ENCODE measurements at regions not wholly inside any gene's neighbourhood (a gene's known extent, or its start where the extent isn't known, plus 50 kb on each side); places are given as distances from the start of the nearest gene placed in this dataset.

DNA sequence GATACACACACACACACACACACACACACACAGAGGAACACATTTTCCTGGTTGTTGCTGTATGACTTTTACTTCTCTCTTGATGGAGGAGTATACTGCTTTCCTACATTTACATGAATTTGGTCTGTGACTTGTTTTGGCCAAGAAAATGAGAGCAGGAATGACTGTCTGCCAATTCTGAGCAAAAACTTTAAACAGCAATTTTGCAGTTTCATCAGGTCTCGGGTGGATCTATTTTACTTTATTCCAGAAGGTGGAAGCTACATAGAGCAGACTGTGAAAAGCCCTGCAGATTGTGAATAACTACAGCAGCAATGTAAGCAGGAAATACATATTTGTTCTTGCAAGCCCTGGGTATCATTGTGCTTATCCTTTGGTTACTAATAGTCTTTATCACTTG, 1350.0 kb upstream of the EPHA6 start:
- Histone ChIP-seq H3K27ac (no peak overlapping the region), H4K20me1 (ENCODE audit: insufficient read depth, poor library complexity, severe bottlenecking) (no peaks in the 10 kb centered on the region), H3K4me1 (ENCODE audit: insufficient read depth) (peaks cover 5% of the 10 kb centered on the region), H3K4me2 (no peak overlapping the region), H3K9me2 (replicated peaks; ENCODE audit: insufficient read depth) (no peaks in the 10 kb centered on the region), H3K79me2 (no peaks in the 10 kb centered on the region), H3K27me3 (no peaks in the 10 kb centered on the region), H3K36me3 (replicated peaks; ENCODE audit: insufficient read depth, low read depth) (no peaks in the 10 kb centered on the region), H2AFZ (no peak overlapping the region), H3K9me3 (ENCODE audit: low read depth) (no peaks in the 10 kb centered on the region), H3K4me3 (no peak overlapping the region)
- TF ChIP-seq EZH2 (IDR thresholded peaks at IDR 0.05; ENCODE audit: borderline replicate concordance) (no peak), EZH2phosphoT487 (IDR thresholded peaks at IDR 0.05; ENCODE audit: low read depth, severe bottlenecking, unreplicated experiment) (no peak)
- TF ChIP-seq, protein P1, sequence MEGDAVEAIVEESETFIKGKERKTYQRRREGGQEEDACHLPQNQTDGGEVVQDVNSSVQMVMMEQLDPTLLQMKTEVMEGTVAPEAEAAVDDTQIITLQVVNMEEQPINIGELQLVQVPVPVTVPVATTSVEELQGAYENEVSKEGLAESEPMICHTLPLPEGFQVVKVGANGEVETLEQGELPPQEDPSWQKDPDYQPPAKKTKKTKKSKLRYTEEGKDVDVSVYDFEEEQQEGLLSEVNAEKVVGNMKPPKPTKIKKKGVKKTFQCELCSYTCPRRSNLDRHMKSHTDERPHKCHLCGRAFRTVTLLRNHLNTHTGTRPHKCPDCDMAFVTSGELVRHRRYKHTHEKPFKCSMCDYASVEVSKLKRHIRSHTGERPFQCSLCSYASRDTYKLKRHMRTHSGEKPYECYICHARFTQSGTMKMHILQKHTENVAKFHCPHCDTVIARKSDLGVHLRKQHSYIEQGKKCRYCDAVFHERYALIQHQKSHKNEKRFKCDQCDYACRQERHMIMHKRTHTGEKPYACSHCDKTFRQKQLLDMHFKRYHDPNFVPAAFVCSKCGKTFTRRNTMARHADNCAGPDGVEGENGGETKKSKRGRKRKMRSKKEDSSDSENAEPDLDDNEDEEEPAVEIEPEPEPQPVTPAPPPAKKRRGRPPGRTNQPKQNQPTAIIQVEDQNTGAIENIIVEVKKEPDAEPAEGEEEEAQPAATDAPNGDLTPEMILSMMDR (IDR thresholded peaks at IDR 0.05; ENCODE audit: poor library complexity) = no peak
- WGBS (ENCODE audit: low lambda C conversion rate, missing lambda C conversion rate) = 27% methylated on average over 1 of the region's 1 CpG
- no peak for DNase-seq (ENCODE audit: low spot score)

DNA sequence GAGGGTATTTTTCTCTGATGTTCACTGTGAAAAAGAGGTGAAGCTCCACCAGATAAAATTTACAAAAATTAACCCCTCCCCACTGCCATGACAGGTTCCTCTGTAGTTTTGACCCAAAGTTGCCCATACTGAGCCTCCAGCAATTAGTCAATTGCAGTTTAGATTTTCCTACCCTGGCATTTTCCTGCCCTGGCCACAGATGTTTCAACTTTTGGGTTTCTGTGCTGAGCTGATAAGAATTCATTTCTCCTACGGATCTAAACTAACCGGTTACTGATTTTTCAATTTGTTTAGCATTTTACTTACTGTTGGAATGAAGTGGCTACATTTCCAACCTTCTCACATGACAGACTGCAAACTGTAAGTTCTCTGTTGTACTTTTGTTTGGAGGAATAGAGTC, 1346.1 kb upstream of the EPHA6 start:
- no peaks in the 10 kb centered on the region for H4K20me1 ChIP-seq (ENCODE audit: insufficient read depth, poor library complexity, severe bottlenecking)
- H3K4me2 ChIP-seq = no peak overlapping the region
- H2AFZ ChIP-seq = peak overlapping the region; percentile 10
- DNase-seq (ENCODE audit: low spot score) = no peak
- H3K4me3 ChIP-seq = no peak overlapping the region
- no peaks in the 10 kb centered on the region for H3K9me3 ChIP-seq (ENCODE audit: low read depth)
- no peaks in the 10 kb centered on the region for H3K27me3 ChIP-seq
- TF ChIP-seq EZH2phosphoT487 (IDR thresholded peaks at IDR 0.05; ENCODE audit: low read depth, severe bottlenecking, unreplicated experiment) = no peak
- TF ChIP-seq, protein P1 (IDR thresholded peaks at IDR 0.05; ENCODE audit: poor library complexity) = no peak
- no peak for TF ChIP-seq EZH2 (IDR thresholded peaks at IDR 0.05; ENCODE audit: borderline replicate concordance)
- 71% methylated on average over 2 of the region's 2 CpGs for WGBS (ENCODE audit: low lambda C conversion rate, missing lambda C conversion rate)
- no peak overlapping the region for H3K27ac ChIP-seq
- no peaks in the 10 kb centered on the region for H3K79me2 ChIP-seq
- no peaks in the 10 kb centered on the region for H3K9me2 ChIP-seq (replicated peaks; ENCODE audit: insufficient read depth)
- no peaks in the 10 kb centered on the region for H3K36me3 ChIP-seq (replicated peaks; ENCODE audit: insufficient read depth, low read depth)
- no peaks in the 10 kb centered on the region for H3K4me1 ChIP-seq (ENCODE audit: insufficient read depth)

DNA sequence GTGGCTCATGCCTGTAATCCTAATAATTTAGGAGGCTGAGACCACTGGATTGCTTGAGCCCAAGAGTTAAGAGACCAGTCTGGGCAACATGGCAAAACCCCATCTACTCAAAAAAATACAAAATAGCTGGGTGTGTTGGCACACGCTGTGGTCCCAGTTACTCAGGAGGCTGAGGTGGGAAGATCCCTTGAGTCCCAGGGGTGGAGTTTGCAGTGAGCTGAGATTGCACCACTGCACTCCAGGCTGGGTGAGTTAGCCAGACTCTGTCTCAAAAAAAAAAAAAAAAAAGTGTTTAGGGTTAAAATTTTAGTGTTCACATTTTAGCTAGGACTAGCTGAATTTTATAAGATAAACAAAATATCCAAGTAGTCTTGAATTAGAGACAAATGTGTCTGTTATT, 1340.1 kb upstream of the EPHA6 start:
- Histone ChIP-seq H2AFZ (no peak overlapping the region), H4K20me1 (ENCODE audit: insufficient read depth, poor library complexity, severe bottlenecking) (no peaks in the 10 kb centered on the region), H3K27me3 (no peaks in the 10 kb centered on the region), H3K27ac (no peak overlapping the region), H3K36me3 (replicated peaks; ENCODE audit: insufficient read depth, low read depth) (no peaks in the 10 kb centered on the region), H3K9me3 (ENCODE audit: low read depth) (no peaks in the 10 kb centered on the region), H3K4me2 (no peak overlapping the region), H3K79me2 (no peaks in the 10 kb centered on the region), H3K4me3 (no peak overlapping the region), H3K9me2 (replicated peaks; ENCODE audit: insufficient read depth) (no peaks in the 10 kb centered on the region), H3K4me1 (ENCODE audit: insufficient read depth) (no peaks in the 10 kb centered on the region)
- TF ChIP-seq, protein P1 (IDR thresholded peaks at IDR 0.05; ENCODE audit: poor library complexity) = no peak
- TF ChIP-seq EZH2phosphoT487 (IDR thresholded peaks at IDR 0.05; ENCODE audit: low read depth, severe bottlenecking, unreplicated experiment) (no peak), EZH2 (IDR thresholded peaks at IDR 0.05; ENCODE audit: borderline replicate concordance) (no peak)
- DNase-seq (ENCODE audit: low spot score) = no peak
- WGBS (ENCODE audit: low lambda C conversion rate, missing lambda C conversion rate) = 93% methylated on average over 1 of the region's 1 CpG

DNA sequence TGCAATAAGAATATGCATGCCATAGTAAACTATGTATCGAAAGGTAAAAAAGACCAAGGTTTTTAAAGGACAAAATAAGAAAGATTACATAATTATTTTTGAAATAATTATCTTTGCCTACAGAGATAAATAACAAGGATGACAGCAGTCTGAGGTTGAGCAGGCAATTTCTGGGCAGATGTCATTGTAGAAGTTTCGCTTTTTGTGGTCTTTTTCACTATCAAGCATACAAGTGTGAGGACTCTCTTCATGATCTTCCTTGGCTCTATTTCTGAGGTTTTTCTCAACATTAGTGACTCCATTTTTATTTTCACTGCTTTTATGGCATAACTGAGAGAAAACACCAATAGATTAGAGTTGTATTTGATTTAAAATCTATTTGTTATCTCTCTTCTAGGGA, 1337.9 kb upstream of the EPHA6 start:
- Histone ChIP-seq H4K20me1 (ENCODE audit: insufficient read depth, poor library complexity, severe bottlenecking) (no peaks in the 10 kb centered on the region), H3K27ac (no peak overlapping the region), H3K9me2 (replicated peaks; ENCODE audit: insufficient read depth) (no peaks in the 10 kb centered on the region), H3K9me3 (ENCODE audit: low read depth) (no peaks in the 10 kb centered on the region), H3K4me2 (no peak overlapping the region), H2AFZ (no peak overlapping the region), H3K79me2 (no peaks in the 10 kb centered on the region), H3K4me1 (ENCODE audit: insufficient read depth) (no peaks in the 10 kb centered on the region), H3K27me3 (no peaks in the 10 kb centered on the region), H3K36me3 (replicated peaks; ENCODE audit: insufficient read depth, low read depth) (no peaks in the 10 kb centered on the region), H3K4me3 (no peak overlapping the region)
- 91% methylated on average over 2 of the region's 2 CpGs for WGBS (ENCODE audit: low lambda C conversion rate, missing lambda C conversion rate)
- no peak for DNase-seq (ENCODE audit: low spot score)
- no peak for TF ChIP-seq EZH2 (IDR thresholded peaks at IDR 0.05; ENCODE audit: borderline replicate concordance)
- no peak for TF ChIP-seq EZH2phosphoT487 (IDR thresholded peaks at IDR 0.05; ENCODE audit: low read depth, severe bottlenecking, unreplicated experiment)
- TF ChIP-seq, protein P1 (IDR thresholded peaks at IDR 0.05; ENCODE audit: poor library complexity) = no peak
